CD14-positive monocyte (primary cell): ENCODE measurements at regions not wholly inside any gene's neighbourhood (a gene's known extent, or its start where the extent isn't known, plus 50 kb on each side); places are given as distances from the start of the nearest gene placed in this dataset.

Experiments used
- DNase-seq, 3 donors: peaks; one replicate each; pipeline ENCODE4 v3.0.0-alpha.2; 2011 to 2022
- H2AFZ ChIP-seq: 2 replicates; pipeline ENCODE4 v1.6.0; 2012; ENCODE audit warnings: mild to moderate bottlenecking, low read depth, low read length, inconsistent platforms; ENCODE audit not compliant: insufficient read depth, poor library complexity, severe bottlenecking
- H3K27ac ChIP-seq, 2 donors: 1 replicate in 1 of 2; 2 replicates in 1 of 2; pipeline ENCODE4 v1.5.1; 2012 to 2013; ENCODE audit warnings: low read length in 2 of 2, control low read depth in 1 of 2, inconsistent platforms in 1 of 2, low read depth in 1 of 2, mild to moderate bottlenecking in 1 of 2
- H3K27me3 ChIP-seq, 2 donors: one replicate each; pipeline versions ENCODE4 v1.6.0 to v1.6.1; 2011 to 2013; ENCODE audit warnings: low read length in 2 of 2; ENCODE audit not compliant: control insufficient read depth in 2 of 2, insufficient read depth in 2 of 2
- H3K36me3 ChIP-seq, 2 donors: replicated peaks in 1 of 2; 1 replicate in 1 of 2; 2 replicates in 1 of 2; pipeline versions ENCODE4 v1.5.1 to v1.6.1; 2012 to 2013; ENCODE audit warnings: low read length in 2 of 2, control low read depth in 1 of 2, inconsistent platforms in 1 of 2, mild to moderate bottlenecking in 1 of 2; ENCODE audit not compliant: insufficient read depth in 2 of 2, control insufficient read depth in 1 of 2
- H3K4me1 ChIP-seq, 2 donors: 1 replicate in 1 of 2; 2 replicates in 1 of 2; pipeline versions ENCODE4 v1.5.1 to v1.6.1; 2012 to 2013; ENCODE audit warnings: low read length in 2 of 2, control low read depth in 1 of 2, inconsistent platforms in 1 of 2, mild to moderate bottlenecking in 1 of 2, moderate library complexity in 1 of 2; ENCODE audit not compliant: insufficient read depth in 2 of 2, control insufficient read depth in 1 of 2
- H3K4me2 ChIP-seq: replicated peaks from 2 replicates; pipeline ENCODE3; 2012; ENCODE audit warnings: low read length, moderate library complexity, mild to moderate bottlenecking; ENCODE audit not compliant: poor library complexity, severe bottlenecking; ENCODE audit errors: extremely low read depth
- H3K4me3 ChIP-seq, 3 experiments: fragments of 200-600 bp in 1 of 3; sonication (generic) in 1 of 3; replicated peaks in 1 of 3; 1 replicate in 2 of 3; 2 replicates in 1 of 3; pipeline ENCODE4 v1.5.1; 2011 to 2013; ENCODE audit warnings: low read length in 3 of 3, mild to moderate bottlenecking in 3 of 3, control low read depth in 2 of 3, low read depth in 2 of 3, inconsistent platforms in 1 of 3, moderate library complexity in 1 of 3
- H3K79me2 ChIP-seq: 2 replicates; pipeline ENCODE4 v1.6.0; 2012; ENCODE audit warnings: mild to moderate bottlenecking, control low read depth, inconsistent platforms, low read length, moderate library complexity; ENCODE audit not compliant: insufficient read depth
- H3K9ac ChIP-seq: 2 replicates; pipeline ENCODE4 v1.6.0; 2017; ENCODE audit warnings: low read length, mild to moderate bottlenecking; ENCODE audit not compliant: insufficient read depth, poor library complexity, severe bottlenecking
- H3K9me3 ChIP-seq, 2 donors: replicated peaks in 1 of 2; 1 replicate in 1 of 2; 2 replicates in 1 of 2; pipeline versions ENCODE4 v1.5.1 to v1.6.1; 2012 to 2013; ENCODE audit warnings: low read length in 2 of 2, control low read depth in 1 of 2; ENCODE audit not compliant: control insufficient read depth in 1 of 2, insufficient read depth in 1 of 2
- H4K20me1 ChIP-seq: 2 replicates; pipeline ENCODE4 v1.6.0; 2012; ENCODE audit warnings: mild to moderate bottlenecking, low read length, control low read depth, moderate library complexity; ENCODE audit not compliant: insufficient read depth
- H3K27ac Mint-ChIP-seq, 7 donors: one replicate each; pipeline ENCODE4 v1.8.0; 2020; ENCODE audit warnings: mild to moderate bottlenecking in 7 of 7, mixed read lengths in 7 of 7, moderate library complexity in 6 of 7, inconsistent platforms in 2 of 7
- H3K27me3 Mint-ChIP-seq, 3 donors: one replicate each; pipeline ENCODE4 v1.8.0; 2021 to 2022; ENCODE audit warnings: low read depth in 3 of 3, mild to moderate bottlenecking in 3 of 3, mixed read lengths in 3 of 3, moderate library complexity in 3 of 3, inconsistent platforms in 1 of 3
- H3K36me3 Mint-ChIP-seq, 2 donors: one replicate each; pipeline ENCODE4 v1.8.0; 2020; ENCODE audit warnings: mixed read lengths in 2 of 2, inconsistent platforms in 1 of 2, mild to moderate bottlenecking in 1 of 2
- H3K4me1 Mint-ChIP-seq: one replicate; pipeline ENCODE4 v1.8.0; 2020; ENCODE audit warnings: mild to moderate bottlenecking, mixed read lengths
- H3K4me3 Mint-ChIP-seq, 2 donors: one replicate each; pipeline ENCODE4 v1.8.0; 2020; ENCODE audit warnings: mild to moderate bottlenecking in 2 of 2, mixed read lengths in 2 of 2, moderate library complexity in 1 of 2
- H3K9me3 Mint-ChIP-seq, 7 donors: one replicate each; pipeline ENCODE4 v1.8.0; 2020 to 2022; ENCODE audit warnings: mixed read lengths in 7 of 7, mild to moderate bottlenecking in 6 of 7, moderate library complexity in 6 of 7, inconsistent platforms in 2 of 7
- CTCF ChIP-seq: fragments of 200-600 bp; IDR thresholded peaks from one replicate; pipeline ENCODE4 v1.8.0; 2022; ENCODE audit warnings: antibody characterized with exemption, mild to moderate bottlenecking
- WGBS: methylation state at CpG from one replicate; pipeline ENCODE4 v1.1.5; 2013; ENCODE audit warnings: missing lambda C conversion rate; ENCODE audit not compliant: insufficient coverage; 5-methylcytosine and 5-hydroxymethylcytosine counted together
- intact Hi-C, 2 donors: fragments of 100-400 bp; cut with micrococcal nuclease; formaldehyde crosslinking; loops; one replicate each; pipeline versions ENCODE4 v1.15.0 to v1.15.1; 2023

DNA sequence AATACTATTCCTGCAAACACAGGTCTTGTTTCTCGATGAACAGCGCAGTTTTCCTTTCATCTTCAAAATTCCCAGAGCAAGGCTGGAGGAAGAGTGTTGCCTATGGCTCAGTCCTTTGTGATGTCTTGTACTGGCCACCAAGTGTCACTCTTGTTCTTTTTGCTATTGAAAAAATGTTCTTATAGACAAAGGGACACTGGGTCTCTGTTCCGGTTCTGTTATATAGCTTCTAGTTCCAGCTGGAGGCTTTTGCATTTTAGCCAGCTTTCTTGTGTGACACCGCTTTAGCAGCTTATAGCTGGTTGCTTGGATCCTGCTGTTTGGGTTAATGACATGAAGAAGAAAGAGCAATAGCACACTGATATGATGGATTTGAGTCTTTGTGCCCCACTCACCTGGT lies 343.7 kb upstream of the KCNN2 start:
- no peaks in the 10 kb centered on the region for H3K4me1 ChIP-seq
- no peaks in the 10 kb centered on the region for H3K36me3 ChIP-seq
- intact Hi-C loops, result no loop called here
- DNase-seq, result no peak
- H3K4me3 ChIP-seq, result no peak overlapping the region
- no peak overlapping the region for H2AFZ ChIP-seq
- Mint-ChIP-seq H3K4me1 (no peaks in the 10 kb centered on the region), H3K4me3 (no peak overlapping the region), H3K36me3 (no peaks in the 10 kb centered on the region), H3K9me3 (peaks cover 2 to 8% (median 5%) of the 10 kb centered on the region in 7 donors), H3K27ac (no peak overlapping the region), H3K27me3 (peaks cover 0 to 2% (median 0%) of the 10 kb centered on the region in 3 donors)
- no peak overlapping the region for H3K9ac ChIP-seq
- no peaks in the 10 kb centered on the region for H4K20me1 ChIP-seq
- no peak overlapping the region for H3K4me2 ChIP-seq
- H3K27me3 ChIP-seq, result no peaks in the 10 kb centered on the region
- peaks cover 0 to 11% of the 10 kb centered on the region in 2 donors for H3K9me3 ChIP-seq
- no peak overlapping the region for H3K27ac ChIP-seq
- no peaks in the 10 kb centered on the region for H3K79me2 ChIP-seq
- WGBS, result 80% methylated on average over 1 of the region's 4 CpGs
- no peak for TF ChIP-seq CTCF

DNA sequence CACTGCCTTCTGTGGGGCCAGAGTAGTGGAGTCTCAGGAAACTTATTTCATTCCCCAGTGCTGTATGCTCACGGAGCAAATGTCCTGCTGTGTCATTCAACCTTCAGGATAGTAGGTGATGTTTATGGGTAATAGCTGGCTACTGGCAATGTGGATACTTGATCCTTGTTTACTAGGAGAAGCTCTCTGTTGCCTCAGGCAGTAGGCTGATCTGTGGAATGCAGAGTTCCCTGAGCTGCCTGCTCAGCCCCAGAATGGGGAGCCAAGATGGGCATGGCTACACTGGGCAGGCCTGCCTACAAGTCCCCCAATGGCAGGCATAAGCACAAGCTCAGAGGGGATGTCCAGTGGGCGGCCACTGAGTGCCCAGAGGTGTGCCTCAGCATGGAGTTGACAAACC lies 323.1 kb upstream of the KCNN2 start:
- no peak overlapping the region for H3K4me3 Mint-ChIP-seq
- Histone ChIP-seq H3K27me3 (no peaks in the 10 kb centered on the region), H3K9ac (no peak overlapping the region), H3K4me1 (no peaks in the 10 kb centered on the region), H4K20me1 (no peaks in the 10 kb centered on the region), H3K36me3 (no peaks in the 10 kb centered on the region), H2AFZ (no peak overlapping the region), H3K27ac (no peak overlapping the region), H3K79me2 (no peaks in the 10 kb centered on the region), H3K9me3 (peaks cover 0 to 7% of the 10 kb centered on the region in 2 donors), H3K4me3 (no peak overlapping the region), H3K4me2 (no peak overlapping the region)
- no peak for TF ChIP-seq CTCF
- no peaks in the 10 kb centered on the region for H3K4me1 Mint-ChIP-seq
- no peak overlapping the region for H3K27ac Mint-ChIP-seq
- no peak for DNase-seq
- H3K36me3 Mint-ChIP-seq, result no peaks in the 10 kb centered on the region
- peaks cover 3 to 12% (median 6%) of the 10 kb centered on the region in 7 donors for H3K9me3 Mint-ChIP-seq
- intact Hi-C loops, result no loop called here
- H3K27me3 Mint-ChIP-seq, result no peaks in the 10 kb centered on the region
- 88% methylated on average over 1 of the region's 2 CpGs for WGBS
